ENCODE measurements at regions not wholly inside any gene's neighbourhood (a gene's known extent, or its start where the extent isn't known, plus 50 kb on each side); places are given as distances from the start of the nearest gene placed in this dataset.

GRCh38 chr6:150531957-150532356, 67.7 kb upstream of the PLEKHG1 start:
- H3K36me3 ChIP-seq (ENCODE audit: control insufficient read depth in 1 of 2, insufficient read depth in 2 of 2, low read length in 2 of 2): no peaks in the 10 kb centered on the region
- no peaks in the 10 kb centered on the region for H3K79me2 ChIP-seq (ENCODE audit: insufficient read depth, low read length)
- ATAC-seq (no peak), DNase-seq (ENCODE audit: low read depth, low spot score) (no peak)
- TF ChIP-seq MAX (IDR thresholded peaks at IDR 0.05) (no peak), SRF (IDR thresholded peaks at IDR 0.05; ENCODE audit: low read depth) (no peak), EZH2 (IDR thresholded peaks at IDR 0.05) (no peak), ZNF274 (IDR thresholded peaks at IDR 0.05; ENCODE audit: low read depth, low read length) (no peak), ZFX (IDR thresholded peaks at IDR 0.05) (no peak), ZBTB33 (IDR thresholded peaks at IDR 0.05; ENCODE audit: extremely low read depth, insufficient replicate concordance, low read length) (no peak), JUND (IDR thresholded peaks at IDR 0.05) (no peak), REST (IDR thresholded peaks at IDR 0.05; ENCODE audit: low read depth) (no peak), FOSL1 (IDR thresholded peaks at IDR 0.05; ENCODE audit: low read depth) (no peak), YY1 (IDR thresholded peaks at IDR 0.05; ENCODE audit: extremely low read depth, insufficient replicate concordance, low read depth, low read length) (no peak), RAD21 (IDR thresholded peaks at IDR 0.05; ENCODE audit: low read depth) (no peak), ATF3 (IDR thresholded peaks at IDR 0.05) (no peak), POLR2AphosphoS5 (IDR thresholded peaks at IDR 0.05; ENCODE audit: low read depth, low read length) (no peak), TCF7L2 (IDR thresholded peaks at IDR 0.05; ENCODE audit: borderline replicate concordance, extremely low read depth, insufficient read depth, insufficient read length) (no peak), CBX3 (IDR thresholded peaks at IDR 0.05; ENCODE audit: low read depth) (no peak), CTCF (IDR thresholded peaks at IDR 0.05 in 2 of 3, conservative IDR thresholded peaks at IDR 0.05 in 1 of 3; ENCODE audit: borderline replicate concordance in 1 of 3, insufficient read depth in 1 of 3, low read depth in 2 of 3, low read length in 2 of 3) (no peak), EZH2phosphoT487 (IDR thresholded peaks at IDR 0.05; ENCODE audit: borderline replicate concordance) (no peak), EGR1 (IDR thresholded peaks at IDR 0.05; ENCODE audit: low read depth) (no peak)
- no peaks in the 10 kb centered on the region for H4K20me1 ChIP-seq (ENCODE audit: insufficient read depth)
- H3K27me3 ChIP-seq (ENCODE audit: insufficient read depth, low read length): no peaks in the 10 kb centered on the region
- no peaks in the 10 kb centered on the region for H3K9me2 ChIP-seq (ENCODE audit: insufficient read depth)
- no peak overlapping the region for H2AFZ ChIP-seq (ENCODE audit: low read depth, low read length, poor library complexity, severe bottlenecking)
- CTCF ChIA-PET: no interaction called here
- H3K27ac ChIP-seq (ENCODE audit: low read depth, low read length): no peak overlapping the region
- BruUV-seq (replicated peaks): no TSS peak
- RAD21 ChIA-PET (ENCODE audit: low non-redundant PET in 1 of 2, low total read pairs in 2 of 2, uncharacterized antibody in 2 of 2, unreplicated experiment in 2 of 2): no interaction called here
- no peaks in the 10 kb centered on the region for H3K9me3 ChIP-seq (ENCODE audit: control insufficient read depth in 1 of 2, insufficient read depth in 1 of 2, low read depth in 1 of 2, low read length in 2 of 2)
- POLR2A ChIA-PET: no interaction called here
- H3K4me2 ChIP-seq (ENCODE audit: low read length): no peak overlapping the region
- H3K9ac ChIP-seq (ENCODE audit: low read length): no peak overlapping the region
- no peaks in the 10 kb centered on the region for H3K4me1 ChIP-seq (ENCODE audit: control insufficient read depth in 1 of 2, insufficient read depth in 2 of 2, low read length in 2 of 2)
- intact Hi-C loops (cut with micrococcal nuclease): no loop called here
- H3K4me3 ChIP-seq (replicated peaks in 1 of 2; ENCODE audit: low read depth in 1 of 2, low read length in 2 of 2): no peak overlapping the region
